LNCAP (cell line): ENCODE measurements at regions not wholly inside any gene's neighbourhood (a gene's known extent, or its start where the extent isn't known, plus 50 kb on each side); places are given as distances from the start of the nearest gene placed in this dataset.

ENCODE experiments used
- TF ChIP-seq, protein P1 (sequence below): fragments of 450-650 bp; IDR thresholded peaks from 2 replicates; pipeline ENCODE4 v1.5.1; 2017; ENCODE audit warnings: mild to moderate bottlenecking

DNA sequence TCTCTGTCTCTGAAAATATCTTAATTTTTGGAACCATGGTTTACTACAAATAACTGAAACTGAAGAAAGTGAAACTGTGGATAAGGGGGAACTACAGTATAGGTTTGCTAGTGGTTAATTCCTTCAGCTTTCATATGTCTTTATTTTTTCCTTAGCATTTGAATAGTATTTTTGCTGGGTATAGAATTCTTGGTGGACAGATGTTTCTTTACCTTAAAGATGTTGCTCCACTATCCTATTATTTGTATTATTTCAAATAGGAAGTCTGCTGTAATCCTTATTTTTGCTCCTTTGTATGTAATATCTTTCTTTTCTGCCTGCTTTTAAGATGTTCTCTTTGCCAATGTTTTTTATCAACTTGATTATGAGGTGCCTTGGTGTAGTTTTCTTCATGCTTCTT is 152.9 kb upstream of the ISL1 start:
- TF ChIP-seq, protein P1, sequence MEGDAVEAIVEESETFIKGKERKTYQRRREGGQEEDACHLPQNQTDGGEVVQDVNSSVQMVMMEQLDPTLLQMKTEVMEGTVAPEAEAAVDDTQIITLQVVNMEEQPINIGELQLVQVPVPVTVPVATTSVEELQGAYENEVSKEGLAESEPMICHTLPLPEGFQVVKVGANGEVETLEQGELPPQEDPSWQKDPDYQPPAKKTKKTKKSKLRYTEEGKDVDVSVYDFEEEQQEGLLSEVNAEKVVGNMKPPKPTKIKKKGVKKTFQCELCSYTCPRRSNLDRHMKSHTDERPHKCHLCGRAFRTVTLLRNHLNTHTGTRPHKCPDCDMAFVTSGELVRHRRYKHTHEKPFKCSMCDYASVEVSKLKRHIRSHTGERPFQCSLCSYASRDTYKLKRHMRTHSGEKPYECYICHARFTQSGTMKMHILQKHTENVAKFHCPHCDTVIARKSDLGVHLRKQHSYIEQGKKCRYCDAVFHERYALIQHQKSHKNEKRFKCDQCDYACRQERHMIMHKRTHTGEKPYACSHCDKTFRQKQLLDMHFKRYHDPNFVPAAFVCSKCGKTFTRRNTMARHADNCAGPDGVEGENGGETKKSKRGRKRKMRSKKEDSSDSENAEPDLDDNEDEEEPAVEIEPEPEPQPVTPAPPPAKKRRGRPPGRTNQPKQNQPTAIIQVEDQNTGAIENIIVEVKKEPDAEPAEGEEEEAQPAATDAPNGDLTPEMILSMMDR: no peak

DNA sequence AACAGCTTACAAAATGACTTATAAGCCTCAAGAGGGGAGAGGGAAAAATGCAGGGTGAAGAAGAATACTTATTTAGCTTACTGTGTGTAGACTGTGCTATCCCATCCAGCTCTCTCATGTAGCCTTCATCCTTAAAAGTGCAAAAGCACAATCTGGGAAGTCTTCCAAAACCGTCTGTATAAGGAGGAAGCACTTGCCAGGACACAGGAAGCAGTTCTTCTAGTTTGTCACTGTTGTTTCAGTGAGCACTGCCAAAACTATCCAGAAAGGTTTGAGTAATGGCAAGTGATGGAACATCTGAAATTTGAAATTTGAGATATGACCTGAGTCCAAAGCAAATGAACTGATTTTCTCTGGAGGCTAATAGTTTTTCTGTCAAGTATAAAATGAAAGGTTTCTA is 140.8 kb upstream of the ISL1 start:
- TF ChIP-seq, protein P1: no peak

DNA sequence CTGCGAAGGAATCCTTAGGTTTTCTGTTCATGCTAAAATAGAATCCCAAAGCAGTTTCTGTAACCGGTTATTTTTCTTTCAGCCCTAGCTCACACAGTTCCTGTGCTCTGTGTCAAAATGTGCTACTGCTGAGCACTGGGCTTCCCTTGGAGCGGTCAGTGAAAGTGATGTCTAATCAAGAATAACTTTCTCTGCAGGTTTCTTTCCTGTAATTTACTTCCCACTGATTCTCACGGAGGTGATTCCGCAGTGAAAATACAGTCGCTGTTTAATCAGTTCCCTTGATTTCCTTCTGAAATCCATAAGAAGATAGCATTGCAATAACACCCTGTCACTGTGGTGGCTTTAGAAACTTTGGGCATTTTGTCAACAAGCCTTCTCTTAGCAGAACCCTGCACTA is 112.0 kb upstream of the ISL1 start:
- TF ChIP-seq, protein P1: no peak

DNA sequence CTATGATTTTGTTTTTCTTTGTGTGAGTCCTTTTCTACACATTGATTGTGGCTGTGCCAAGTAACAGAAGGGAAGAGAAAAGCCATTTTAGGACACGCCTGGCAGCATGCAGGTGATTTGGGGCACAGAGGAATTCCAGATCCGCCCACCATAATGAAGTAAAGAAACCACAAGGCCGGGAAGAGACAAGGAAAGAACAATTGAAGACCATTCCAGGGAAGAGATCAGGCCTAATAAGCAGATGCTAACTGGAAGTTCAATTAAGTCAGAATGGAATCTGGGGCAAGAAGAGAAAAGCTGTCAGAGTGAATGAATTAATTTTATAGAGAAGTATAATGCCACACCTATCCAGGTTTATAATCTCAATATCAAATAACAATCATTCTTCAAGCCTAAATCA is 110.2 kb upstream of the ISL1 start:
- TF ChIP-seq, protein P1: no peak

DNA sequence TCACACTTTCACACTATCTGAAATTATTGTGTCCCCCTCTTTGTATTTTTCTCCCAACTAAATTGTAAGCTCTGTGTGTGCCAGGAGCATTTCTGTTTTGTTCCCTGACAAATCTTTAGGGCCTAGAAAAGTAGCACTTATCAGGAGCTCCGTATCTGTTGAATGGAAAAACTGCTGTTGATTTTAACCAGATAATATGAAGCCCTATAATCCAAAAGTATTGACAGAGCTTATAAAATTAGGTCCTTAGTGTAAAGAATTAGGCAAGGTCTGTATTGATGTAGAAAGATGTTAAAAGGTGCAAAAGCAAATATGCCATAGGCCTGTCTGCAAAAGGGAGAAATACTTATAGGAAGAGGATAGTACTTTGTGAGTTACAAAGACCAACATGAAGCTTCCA is 109.4 kb upstream of the ISL1 start:
- TF ChIP-seq, protein P1: no peak

DNA sequence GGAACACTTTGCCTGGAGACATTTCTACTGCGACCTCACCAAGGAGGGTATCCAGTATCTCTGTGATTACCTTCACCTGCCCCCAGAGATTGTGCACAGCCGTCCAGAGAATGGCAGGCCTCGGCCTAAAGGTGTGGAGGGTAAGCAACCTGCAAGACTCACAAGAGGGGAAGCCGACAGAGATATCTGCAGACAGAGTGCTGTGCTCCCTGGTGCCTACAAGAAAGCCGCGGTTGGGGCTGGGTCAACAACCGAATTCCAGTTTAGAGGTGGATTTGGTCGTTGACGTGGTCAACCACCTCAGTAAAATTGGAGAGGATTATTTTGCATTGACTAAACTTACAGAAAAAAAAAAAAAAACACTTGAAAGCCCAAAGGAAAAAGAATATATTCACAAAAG is 107.8 kb upstream of the ISL1 start:
- TF ChIP-seq, protein P1: no peak

DNA sequence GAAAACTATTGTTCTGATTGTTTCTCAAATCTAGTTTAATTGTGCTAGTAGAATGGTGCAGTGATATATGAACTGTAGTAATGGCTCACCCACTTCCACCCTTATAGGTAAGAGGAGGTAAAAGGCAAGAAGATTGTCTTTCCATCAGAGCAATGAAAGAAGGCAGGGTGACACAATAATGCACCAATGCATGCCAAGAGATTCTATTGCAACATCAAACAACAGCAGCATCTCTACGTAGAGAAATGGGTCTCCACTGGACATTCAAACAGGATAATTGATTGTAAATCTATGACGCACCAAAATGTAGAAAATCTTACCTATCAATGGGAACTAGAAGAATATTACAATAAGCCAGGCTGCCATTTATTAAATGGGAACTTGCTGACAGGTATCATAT is 107.0 kb upstream of the ISL1 start:
- TF ChIP-seq, protein P1: no peak

DNA sequence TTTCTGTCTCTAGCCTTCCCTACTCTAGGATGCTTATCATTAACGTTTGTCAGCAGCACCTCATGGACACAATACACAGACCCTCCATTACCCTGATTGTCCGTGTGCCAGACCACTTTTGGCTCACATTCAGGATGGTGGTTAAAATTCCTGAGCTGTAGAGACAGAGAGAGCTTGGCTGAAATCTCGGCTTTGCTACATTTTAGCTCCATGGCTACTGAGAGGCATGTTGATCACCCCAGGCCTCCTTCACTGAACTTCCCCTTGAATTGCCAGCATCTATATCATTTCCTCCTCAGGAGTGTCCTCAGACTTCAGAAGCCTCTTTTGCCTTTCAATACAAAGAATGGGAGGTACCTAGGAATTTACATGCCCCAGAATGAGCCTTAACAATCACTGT is 104.7 kb upstream of the ISL1 start:
- TF ChIP-seq, protein P1: no peak
